ENCODE measurements at regions not wholly inside any gene's neighbourhood (a gene's known extent, or its start where the extent isn't known, plus 50 kb on each side); places are given as distances from the start of the nearest gene placed in this dataset.

DNA sequence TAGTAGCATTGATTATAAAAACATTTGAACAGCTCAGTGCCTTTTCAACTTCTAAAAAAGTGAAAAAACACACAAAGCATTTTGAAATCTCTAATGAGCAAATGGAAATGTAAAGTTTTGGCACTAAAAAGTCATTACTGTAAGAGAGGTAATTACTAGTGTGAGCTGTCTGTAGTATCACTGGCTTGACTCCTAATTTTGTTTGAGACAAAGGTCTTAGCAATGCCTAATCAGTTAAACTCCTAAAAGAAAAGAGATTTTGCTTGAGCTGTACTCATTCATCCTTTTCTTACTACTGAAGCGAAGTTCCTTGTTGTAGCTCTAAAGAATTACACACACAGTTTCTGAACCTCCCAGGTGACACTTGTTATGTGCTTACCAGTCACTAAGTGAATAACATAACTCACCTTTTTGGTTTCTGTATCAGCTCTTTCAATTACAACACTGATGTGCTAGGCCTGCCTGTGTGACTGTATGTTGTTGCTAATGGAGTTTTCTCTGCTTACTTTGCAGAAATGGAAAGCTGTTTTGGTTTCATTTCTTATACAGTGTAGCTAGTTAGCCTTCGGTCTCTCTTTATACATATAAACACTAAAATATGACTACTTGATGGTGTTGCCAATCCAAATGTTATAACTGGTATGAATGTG is 924.4 kb upstream of the TENM4 start:
- DNase-seq (ENCODE audit: unreplicated experiment) = no peak
- intact Hi-C loops (cut with micrococcal nuclease) = no loop called here
- BruUV-seq (replicated peaks) = no TSS peak
- H3K27ac Mint-ChIP-seq (ENCODE audit: low read depth, unreplicated experiment) = no peak overlapping the region
- H3K36me3 Mint-ChIP-seq (ENCODE audit: insufficient read depth, unreplicated experiment) = no peaks in the 10 kb centered on the region
- ChIA-PET CTCF (interaction anchor here (0.6 kb wide), 1 partner anchor 19 kb away, joined by 3 read pairs; no protein-coding TSS in a partner anchor), POLR2A (interaction anchor here (1.1 kb wide), 1 partner anchor 50 kb away, joined by 3 read pairs; no protein-coding TSS in a partner anchor)
- H3K4me1 Mint-ChIP-seq (ENCODE audit: insufficient read depth, unreplicated experiment) = no peaks in the 10 kb centered on the region
- TF ChIP-seq, protein P1, sequence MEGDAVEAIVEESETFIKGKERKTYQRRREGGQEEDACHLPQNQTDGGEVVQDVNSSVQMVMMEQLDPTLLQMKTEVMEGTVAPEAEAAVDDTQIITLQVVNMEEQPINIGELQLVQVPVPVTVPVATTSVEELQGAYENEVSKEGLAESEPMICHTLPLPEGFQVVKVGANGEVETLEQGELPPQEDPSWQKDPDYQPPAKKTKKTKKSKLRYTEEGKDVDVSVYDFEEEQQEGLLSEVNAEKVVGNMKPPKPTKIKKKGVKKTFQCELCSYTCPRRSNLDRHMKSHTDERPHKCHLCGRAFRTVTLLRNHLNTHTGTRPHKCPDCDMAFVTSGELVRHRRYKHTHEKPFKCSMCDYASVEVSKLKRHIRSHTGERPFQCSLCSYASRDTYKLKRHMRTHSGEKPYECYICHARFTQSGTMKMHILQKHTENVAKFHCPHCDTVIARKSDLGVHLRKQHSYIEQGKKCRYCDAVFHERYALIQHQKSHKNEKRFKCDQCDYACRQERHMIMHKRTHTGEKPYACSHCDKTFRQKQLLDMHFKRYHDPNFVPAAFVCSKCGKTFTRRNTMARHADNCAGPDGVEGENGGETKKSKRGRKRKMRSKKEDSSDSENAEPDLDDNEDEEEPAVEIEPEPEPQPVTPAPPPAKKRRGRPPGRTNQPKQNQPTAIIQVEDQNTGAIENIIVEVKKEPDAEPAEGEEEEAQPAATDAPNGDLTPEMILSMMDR (IDR thresholded peaks at IDR 0.05; ENCODE audit: unreplicated experiment) = no peak
- H3K4me3 Mint-ChIP-seq (ENCODE audit: unreplicated experiment) = no peak overlapping the region
- H3K9me3 Mint-ChIP-seq (ENCODE audit: unreplicated experiment) = no peaks in the 10 kb centered on the region
- no peaks in the 10 kb centered on the region for H3K27me3 Mint-ChIP-seq (ENCODE audit: insufficient read depth, unreplicated experiment)

DNA sequence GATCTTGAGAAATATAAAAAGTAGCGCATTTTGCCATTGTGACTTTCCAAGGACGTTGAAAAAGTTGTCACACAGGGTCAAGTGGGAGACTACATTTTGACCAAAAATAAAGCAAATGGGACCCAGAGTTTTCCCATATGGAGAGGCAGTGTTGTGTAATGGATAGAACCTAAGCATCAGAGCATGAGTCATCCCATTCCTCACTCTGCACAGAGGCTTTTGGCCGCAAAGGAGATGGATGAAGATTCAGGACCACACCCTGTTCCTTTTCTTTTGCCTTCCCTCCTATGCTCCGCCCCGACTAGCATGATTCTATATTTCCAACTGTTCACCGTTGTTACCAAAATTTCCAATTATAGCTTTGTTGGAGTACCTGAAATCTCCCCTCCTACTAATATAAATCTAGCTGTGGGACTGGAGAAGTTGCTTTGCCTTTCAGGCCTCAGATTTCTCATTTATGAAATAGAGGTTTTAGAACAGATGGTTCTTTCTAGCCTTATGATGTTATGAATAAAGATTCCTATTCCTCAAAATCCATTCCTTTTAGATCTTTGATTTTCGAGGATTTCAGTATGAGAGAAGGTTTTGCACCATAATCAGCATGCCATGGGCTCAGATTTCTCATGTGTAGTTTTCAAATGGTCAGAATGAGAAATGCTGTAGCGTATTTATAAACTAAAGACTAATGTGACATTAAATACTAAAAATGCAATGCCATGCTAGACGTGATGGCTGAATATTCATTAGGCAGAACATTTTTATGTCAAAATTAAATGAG is 921.9 kb upstream of the TENM4 start:
- no TSS peak for BruUV-seq (replicated peaks)
- TF ChIP-seq, protein P1 (IDR thresholded peaks at IDR 0.05; ENCODE audit: unreplicated experiment) = no peak
- ChIA-PET POLR2A (no interaction called here), CTCF (interaction anchor here (0.7 kb wide), 1 partner anchor 624 kb away, joined by 3 read pairs; no protein-coding TSS in a partner anchor)
- H3K9me3 Mint-ChIP-seq (ENCODE audit: unreplicated experiment) = no peaks in the 10 kb centered on the region
- peak; percentile 85 for DNase-seq (ENCODE audit: unreplicated experiment)
- no peaks in the 10 kb centered on the region for H3K36me3 Mint-ChIP-seq (ENCODE audit: insufficient read depth, unreplicated experiment)
- intact Hi-C loops (cut with micrococcal nuclease) = no loop called here
- no peaks in the 10 kb centered on the region for H3K4me1 Mint-ChIP-seq (ENCODE audit: insufficient read depth, unreplicated experiment)
- H3K27me3 Mint-ChIP-seq (ENCODE audit: insufficient read depth, unreplicated experiment) = no peaks in the 10 kb centered on the region
- no peak overlapping the region for H3K4me3 Mint-ChIP-seq (ENCODE audit: unreplicated experiment)
- no peak overlapping the region for H3K27ac Mint-ChIP-seq (ENCODE audit: low read depth, unreplicated experiment)

- BruUV-seq (replicated peaks) = no TSS peak
- ChIA-PET CTCF (interaction anchor here (0.6 kb wide), 1 partner anchor 34 kb away, joined by 3 read pairs; no protein-coding TSS in a partner anchor), POLR2A (no interaction called here)
- H3K4me3 Mint-ChIP-seq (ENCODE audit: unreplicated experiment) = no peak overlapping the region
- DNase-seq (ENCODE audit: unreplicated experiment) = no peak
- intact Hi-C loops (cut with micrococcal nuclease) = no loop called here
- no peaks in the 10 kb centered on the region for H3K4me1 Mint-ChIP-seq (ENCODE audit: insufficient read depth, unreplicated experiment)
- H3K27ac Mint-ChIP-seq (ENCODE audit: low read depth, unreplicated experiment) = no peak overlapping the region
- TF ChIP-seq, protein P1 (IDR thresholded peaks at IDR 0.05; ENCODE audit: unreplicated experiment) = no peak
- H3K9me3 Mint-ChIP-seq (ENCODE audit: unreplicated experiment) = no peaks in the 10 kb centered on the region
- no peaks in the 10 kb centered on the region for H3K36me3 Mint-ChIP-seq (ENCODE audit: insufficient read depth, unreplicated experiment)
- no peaks in the 10 kb centered on the region for H3K27me3 Mint-ChIP-seq (ENCODE audit: insufficient read depth, unreplicated experiment)
Measured at GRCh38 chr11:80355251-80355650, 914.4 kb upstream of the TENM4 start.

DNA sequence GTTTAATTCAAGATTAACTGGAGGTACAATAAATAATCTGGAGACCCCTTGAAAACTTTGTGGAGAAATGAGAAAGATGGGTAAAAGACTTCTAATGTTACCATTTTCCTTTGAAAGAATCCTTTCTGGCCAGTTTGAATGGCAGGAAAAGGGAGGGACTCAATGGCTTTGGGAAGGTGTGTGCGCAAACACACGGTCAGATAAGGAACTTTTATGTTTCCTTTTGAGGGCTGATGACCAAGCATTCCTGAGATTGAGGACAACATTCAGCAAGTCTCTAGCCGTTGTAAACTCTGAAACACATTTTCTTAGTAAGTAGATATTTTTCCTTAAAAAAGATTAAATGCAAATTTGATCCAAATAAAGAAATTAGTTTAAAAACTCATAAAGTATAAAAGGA is 909.7 kb upstream of the TENM4 start:
- no peak for DNase-seq (ENCODE audit: unreplicated experiment)
- no peak overlapping the region for H3K27ac Mint-ChIP-seq (ENCODE audit: low read depth, unreplicated experiment)
- no peaks in the 10 kb centered on the region for H3K9me3 Mint-ChIP-seq (ENCODE audit: unreplicated experiment)
- no peak overlapping the region for H3K4me3 Mint-ChIP-seq (ENCODE audit: unreplicated experiment)
- BruUV-seq (replicated peaks) = no TSS peak
- POLR2A ChIA-PET = interaction anchor here (1.6 kb wide), 1 partner anchor 20 kb away, joined by 5 read pairs; no protein-coding TSS in a partner anchor
- TF ChIP-seq, protein P1 (IDR thresholded peaks at IDR 0.05; ENCODE audit: unreplicated experiment) = no peak
- CTCF ChIA-PET = interaction anchor here (0.8 to 1.4 kb wide), 2 partner anchors 9 to 28 kb away, joined by 3 read pairs; no protein-coding TSS in a partner anchor
- no peaks in the 10 kb centered on the region for H3K4me1 Mint-ChIP-seq (ENCODE audit: insufficient read depth, unreplicated experiment)
- H3K27me3 Mint-ChIP-seq (ENCODE audit: insufficient read depth, unreplicated experiment) = no peaks in the 10 kb centered on the region
- no peaks in the 10 kb centered on the region for H3K36me3 Mint-ChIP-seq (ENCODE audit: insufficient read depth, unreplicated experiment)
- intact Hi-C loops (cut with micrococcal nuclease) = no loop called here

All from MCF 10A (cell line).